H1 (cell line): ENCODE measurements at regions not wholly inside any gene's neighbourhood (a gene's known extent, or its start where the extent isn't known, plus 50 kb on each side); places are given as distances from the start of the nearest gene placed in this dataset.

ENCODE experiments used
- TF ChIP-seq, protein P1 (sequence below): fragments of 300-600 bp; sonication (generic); IDR thresholded peaks from 2 replicates; pipeline ENCODE4 v1.7.1; 2012; ENCODE audit warnings: low read length, moderate library complexity, mild to moderate bottlenecking, inconsistent platforms; ENCODE audit not compliant: insufficient replicate concordance

DNA sequence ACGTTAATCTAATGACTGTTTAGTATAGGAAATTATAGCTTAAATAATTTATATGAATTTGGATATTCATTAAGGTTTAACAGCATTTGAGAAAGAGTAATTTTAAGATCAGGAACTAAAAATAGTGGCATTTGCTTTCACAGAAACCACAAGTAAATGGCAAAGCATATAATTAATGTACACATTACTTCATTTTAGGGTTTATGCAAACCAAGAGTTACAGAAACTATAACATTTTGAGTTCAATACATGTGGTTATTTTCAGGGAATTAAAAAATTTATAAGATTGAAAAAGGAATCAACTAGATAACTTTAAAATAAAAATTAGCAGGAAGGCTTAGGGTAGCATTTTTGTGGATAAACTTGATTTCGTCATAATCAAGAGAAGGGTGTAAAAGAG, 151.7 kb upstream of the MIR17HG start (continued):
- TF ChIP-seq, protein P1, sequence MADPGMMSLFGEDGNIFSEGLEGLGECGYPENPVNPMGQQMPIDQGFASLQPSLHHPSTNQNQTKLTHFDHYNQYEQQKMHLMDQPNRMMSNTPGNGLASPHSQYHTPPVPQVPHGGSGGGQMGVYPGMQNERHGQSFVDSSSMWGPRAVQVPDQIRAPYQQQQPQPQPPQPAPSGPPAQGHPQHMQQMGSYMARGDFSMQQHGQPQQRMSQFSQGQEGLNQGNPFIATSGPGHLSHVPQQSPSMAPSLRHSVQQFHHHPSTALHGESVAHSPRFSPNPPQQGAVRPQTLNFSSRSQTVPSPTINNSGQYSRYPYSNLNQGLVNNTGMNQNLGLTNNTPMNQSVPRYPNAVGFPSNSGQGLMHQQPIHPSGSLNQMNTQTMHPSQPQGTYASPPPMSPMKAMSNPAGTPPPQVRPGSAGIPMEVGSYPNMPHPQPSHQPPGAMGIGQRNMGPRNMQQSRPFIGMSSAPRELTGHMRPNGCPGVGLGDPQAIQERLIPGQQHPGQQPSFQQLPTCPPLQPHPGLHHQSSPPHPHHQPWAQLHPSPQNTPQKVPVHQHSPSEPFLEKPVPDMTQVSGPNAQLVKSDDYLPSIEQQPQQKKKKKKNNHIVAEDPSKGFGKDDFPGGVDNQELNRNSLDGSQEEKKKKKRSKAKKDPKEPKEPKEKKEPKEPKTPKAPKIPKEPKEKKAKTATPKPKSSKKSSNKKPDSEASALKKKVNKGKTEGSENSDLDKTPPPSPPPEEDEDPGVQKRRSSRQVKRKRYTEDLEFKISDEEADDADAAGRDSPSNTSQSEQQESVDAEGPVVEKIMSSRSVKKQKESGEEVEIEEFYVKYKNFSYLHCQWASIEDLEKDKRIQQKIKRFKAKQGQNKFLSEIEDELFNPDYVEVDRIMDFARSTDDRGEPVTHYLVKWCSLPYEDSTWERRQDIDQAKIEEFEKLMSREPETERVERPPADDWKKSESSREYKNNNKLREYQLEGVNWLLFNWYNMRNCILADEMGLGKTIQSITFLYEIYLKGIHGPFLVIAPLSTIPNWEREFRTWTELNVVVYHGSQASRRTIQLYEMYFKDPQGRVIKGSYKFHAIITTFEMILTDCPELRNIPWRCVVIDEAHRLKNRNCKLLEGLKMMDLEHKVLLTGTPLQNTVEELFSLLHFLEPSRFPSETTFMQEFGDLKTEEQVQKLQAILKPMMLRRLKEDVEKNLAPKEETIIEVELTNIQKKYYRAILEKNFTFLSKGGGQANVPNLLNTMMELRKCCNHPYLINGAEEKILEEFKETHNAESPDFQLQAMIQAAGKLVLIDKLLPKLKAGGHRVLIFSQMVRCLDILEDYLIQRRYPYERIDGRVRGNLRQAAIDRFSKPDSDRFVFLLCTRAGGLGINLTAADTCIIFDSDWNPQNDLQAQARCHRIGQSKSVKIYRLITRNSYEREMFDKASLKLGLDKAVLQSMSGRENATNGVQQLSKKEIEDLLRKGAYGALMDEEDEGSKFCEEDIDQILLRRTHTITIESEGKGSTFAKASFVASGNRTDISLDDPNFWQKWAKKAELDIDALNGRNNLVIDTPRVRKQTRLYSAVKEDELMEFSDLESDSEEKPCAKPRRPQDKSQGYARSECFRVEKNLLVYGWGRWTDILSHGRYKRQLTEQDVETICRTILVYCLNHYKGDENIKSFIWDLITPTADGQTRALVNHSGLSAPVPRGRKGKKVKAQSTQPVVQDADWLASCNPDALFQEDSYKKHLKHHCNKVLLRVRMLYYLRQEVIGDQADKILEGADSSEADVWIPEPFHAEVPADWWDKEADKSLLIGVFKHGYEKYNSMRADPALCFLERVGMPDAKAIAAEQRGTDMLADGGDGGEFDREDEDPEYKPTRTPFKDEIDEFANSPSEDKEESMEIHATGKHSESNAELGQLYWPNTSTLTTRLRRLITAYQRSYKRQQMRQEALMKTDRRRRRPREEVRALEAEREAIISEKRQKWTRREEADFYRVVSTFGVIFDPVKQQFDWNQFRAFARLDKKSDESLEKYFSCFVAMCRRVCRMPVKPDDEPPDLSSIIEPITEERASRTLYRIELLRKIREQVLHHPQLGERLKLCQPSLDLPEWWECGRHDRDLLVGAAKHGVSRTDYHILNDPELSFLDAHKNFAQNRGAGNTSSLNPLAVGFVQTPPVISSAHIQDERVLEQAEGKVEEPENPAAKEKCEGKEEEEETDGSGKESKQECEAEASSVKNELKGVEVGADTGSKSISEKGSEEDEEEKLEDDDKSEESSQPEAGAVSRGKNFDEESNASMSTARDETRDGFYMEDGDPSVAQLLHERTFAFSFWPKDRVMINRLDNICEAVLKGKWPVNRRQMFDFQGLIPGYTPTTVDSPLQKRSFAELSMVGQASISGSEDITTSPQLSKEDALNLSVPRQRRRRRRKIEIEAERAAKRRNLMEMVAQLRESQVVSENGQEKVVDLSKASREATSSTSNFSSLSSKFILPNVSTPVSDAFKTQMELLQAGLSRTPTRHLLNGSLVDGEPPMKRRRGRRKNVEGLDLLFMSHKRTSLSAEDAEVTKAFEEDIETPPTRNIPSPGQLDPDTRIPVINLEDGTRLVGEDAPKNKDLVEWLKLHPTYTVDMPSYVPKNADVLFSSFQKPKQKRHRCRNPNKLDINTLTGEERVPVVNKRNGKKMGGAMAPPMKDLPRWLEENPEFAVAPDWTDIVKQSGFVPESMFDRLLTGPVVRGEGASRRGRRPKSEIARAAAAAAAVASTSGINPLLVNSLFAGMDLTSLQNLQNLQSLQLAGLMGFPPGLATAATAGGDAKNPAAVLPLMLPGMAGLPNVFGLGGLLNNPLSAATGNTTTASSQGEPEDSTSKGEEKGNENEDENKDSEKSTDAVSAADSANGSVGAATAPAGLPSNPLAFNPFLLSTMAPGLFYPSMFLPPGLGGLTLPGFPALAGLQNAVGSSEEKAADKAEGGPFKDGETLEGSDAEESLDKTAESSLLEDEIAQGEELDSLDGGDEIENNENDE: no peak
